NCI-H2081 treated with DMSO at 0.1 percent for 48 hours (cell line): ENCODE measurements at regions not wholly inside any gene's neighbourhood (a gene's known extent, or its start where the extent isn't known, plus 50 kb on each side); places are given as distances from the start of the nearest gene placed in this dataset.

Source experiments
- DNase-seq: peaks from one replicate; lab custom pipeline; 2025; lab: John Stamatoyannopoulos, UW

- DNase-seq = no peak
These were observed 244.3 kb upstream of the TSHZ2 start for GRCh38 chr20:52727740-52728456.

GRCh38 chr20:52724541-52724940, 247.6 kb upstream of the TSHZ2 start:
- DNase-seq = no peak

GRCh38 chr20:52722926-52723688, 249.1 kb upstream of the TSHZ2 start:
- no peak for DNase-seq

DNA sequence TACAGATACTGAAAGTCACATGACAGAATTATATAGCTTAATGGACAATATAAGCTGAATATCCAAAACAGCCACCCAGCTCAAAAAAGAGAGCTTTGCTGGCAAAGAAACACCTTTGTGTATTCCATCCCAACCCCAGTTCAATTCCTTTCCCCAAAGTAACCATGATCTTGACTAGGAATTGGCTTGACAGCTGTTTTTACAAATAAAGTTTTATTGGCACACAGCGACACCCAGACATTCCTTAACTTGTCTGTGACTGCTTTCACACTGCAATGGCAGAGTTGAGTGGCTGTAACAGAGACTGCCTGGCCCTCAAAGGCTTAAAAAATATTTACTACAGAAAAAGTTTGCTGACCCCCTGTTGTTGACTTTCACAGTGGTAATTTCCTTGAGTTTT, 264.0 kb upstream of the TSHZ2 start:
- no peak for DNase-seq

DNA sequence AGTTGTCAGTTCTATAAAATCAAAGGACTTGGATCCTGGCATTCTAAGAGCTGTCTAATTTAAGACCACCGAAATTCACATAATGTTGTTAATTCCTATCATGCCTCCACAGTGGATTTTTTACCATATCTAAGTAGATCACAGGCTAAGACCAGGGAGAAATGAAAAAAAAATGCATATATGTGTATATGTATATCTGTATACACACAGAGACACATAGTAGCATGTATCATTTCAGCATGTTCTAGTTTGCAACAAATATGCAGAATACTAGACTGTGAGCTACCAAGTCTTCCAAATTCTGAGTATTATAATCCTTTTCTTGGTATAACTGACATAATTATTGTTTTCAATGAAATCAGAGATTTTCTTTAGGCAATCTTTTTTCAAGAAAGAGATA, 267.6 kb upstream of the TSHZ2 start:
- no peak for DNase-seq

- DNase-seq = no peak
These were observed 283.8 kb upstream of the TSHZ2 start for GRCh38 chr20:52688345-52688744.

- no peak for DNase-seq
These were observed 287.3 kb upstream of the TSHZ2 start for GRCh38 chr20:52684905-52685304.

- no peak for DNase-seq
These were observed 288.0 kb upstream of the TSHZ2 start for GRCh38 chr20:52684176-52684575.

- DNase-seq = no peak
These were observed 288.4 kb upstream of the TSHZ2 start for GRCh38 chr20:52683761-52684160.

DNA sequence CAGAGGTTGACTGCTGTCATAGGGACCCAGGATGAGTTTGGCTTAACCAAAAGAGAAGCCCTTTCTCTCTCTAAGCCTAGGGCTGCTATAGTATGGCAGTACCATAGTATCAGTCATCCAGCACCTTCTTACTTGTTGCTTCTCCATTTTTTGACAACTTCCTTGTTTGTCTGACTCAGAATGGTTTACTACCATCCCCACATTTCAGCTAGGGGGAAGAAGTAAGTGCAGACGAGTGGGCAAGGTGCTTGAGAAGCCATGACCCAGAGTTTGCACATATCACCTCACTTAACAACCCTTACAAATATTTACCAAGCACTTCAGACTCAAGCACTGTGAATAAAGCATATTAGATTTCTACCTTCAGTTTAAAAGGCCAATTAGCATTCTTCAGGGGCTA, 289.9 kb upstream of the TSHZ2 start:
- no peak for DNase-seq

- DNase-seq = no peak
These were observed 290.9 kb upstream of the TSHZ2 start for GRCh38 chr20:52681288-52681687.

DNA sequence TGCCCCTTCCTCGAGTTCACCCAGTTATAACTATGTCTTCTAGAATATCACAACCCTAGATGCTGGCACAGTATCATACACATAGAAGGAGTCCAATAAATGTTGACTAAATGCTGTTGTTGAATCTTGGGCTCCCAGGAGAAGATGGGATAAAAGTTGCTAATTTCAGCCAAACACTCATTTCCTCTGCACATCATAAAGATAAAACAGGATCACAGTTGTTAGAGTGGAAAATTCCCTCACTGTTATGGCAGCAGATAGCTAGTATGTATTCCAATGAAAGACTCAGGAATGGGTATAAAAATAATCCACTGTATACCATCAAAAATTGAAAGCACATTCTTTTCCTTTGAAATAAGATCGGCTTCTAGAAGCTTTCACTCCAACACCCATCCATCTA, 294.9 kb upstream of the TSHZ2 start:
- DNase-seq = no peak

DNA sequence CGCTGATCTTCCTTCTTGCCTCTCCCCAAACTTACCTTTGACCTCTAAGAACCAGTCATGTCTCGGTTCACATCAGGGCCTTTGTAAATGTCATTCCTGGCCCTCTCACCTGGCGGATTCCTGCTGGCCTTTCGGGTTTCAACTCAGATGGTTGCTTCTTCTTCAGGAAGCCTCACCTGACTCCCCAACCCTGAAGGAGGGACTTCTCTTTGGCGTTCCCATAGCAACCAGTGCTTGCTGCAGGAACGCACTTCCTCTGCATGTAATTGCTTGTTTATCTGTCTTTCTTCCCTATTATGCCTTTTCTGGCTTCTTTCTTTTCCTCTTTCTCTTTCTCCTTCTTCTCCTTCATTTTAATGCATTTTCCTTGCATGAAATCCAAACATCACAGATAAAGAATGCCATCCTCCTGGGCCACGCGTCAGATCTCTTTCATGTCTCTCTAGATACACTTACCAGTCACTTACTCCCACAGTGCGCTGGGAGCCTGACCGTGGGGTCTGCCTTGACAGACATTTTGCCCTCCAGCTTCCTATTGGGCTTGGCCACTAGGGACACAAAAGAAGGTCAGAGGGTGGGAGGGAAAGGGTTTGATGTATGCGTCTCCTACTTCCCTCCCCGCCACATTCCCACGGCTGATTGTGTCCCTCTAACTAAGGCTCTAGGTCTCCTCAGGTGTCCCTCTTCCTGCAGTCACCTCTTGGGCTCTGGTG, 295.7 kb upstream of the TSHZ2 start:
- DNase-seq = no peak

DNA sequence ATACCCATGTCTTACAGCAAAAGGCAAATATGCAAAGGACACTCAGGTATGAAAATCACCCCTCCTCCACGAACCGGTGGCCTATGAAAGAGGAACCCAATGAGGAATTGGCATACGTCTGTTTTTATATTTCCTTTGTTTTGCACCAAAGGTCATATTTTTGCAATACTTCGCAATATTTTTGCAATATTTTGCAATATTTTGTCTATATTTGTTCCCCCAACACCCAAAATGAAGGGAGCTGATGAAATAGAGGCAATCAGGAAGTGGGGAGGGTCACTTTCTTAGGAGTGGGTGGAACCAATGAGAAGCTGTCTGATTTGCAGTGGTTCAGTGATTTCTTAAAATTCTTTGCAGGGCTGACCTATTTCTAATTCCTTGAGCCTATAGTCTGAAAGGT, 296.8 kb upstream of the TSHZ2 start:
- no peak for DNase-seq

DNA sequence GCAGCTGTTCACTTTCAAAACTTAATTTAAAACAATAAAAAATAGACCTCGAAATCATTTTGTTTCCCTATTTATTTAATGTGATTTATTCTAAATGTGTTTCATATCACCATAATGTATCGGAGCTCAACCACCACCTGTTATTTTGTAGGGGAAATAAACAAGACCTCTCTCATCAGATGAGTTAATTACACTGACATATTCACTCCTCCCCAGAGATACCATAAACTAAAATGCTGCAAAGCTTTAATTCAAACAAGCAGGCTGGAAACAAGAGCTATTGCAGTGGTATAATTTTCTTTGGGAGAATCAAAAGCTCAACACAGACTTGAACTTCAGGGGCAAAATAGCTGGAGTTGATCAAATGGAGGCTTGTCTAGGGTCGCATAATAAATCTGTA, 303.5 kb upstream of the TSHZ2 start:
- DNase-seq = no peak

- DNase-seq = no peak
These were observed 304.8 kb upstream of the TSHZ2 start for GRCh38 chr20:52667358-52667757.

- DNase-seq = no peak
These were observed 306.7 kb upstream of the TSHZ2 start for GRCh38 chr20:52665441-52665840.

GRCh38 chr20:52655395-52655794, 316.8 kb upstream of the TSHZ2 start:
- DNase-seq = no peak

GRCh38 chr20:52654567-52654966, 317.6 kb upstream of the TSHZ2 start:
- DNase-seq = no peak

GRCh38 chr20:52652271-52652670, 319.9 kb upstream of the TSHZ2 start:
- DNase-seq = no peak

DNA sequence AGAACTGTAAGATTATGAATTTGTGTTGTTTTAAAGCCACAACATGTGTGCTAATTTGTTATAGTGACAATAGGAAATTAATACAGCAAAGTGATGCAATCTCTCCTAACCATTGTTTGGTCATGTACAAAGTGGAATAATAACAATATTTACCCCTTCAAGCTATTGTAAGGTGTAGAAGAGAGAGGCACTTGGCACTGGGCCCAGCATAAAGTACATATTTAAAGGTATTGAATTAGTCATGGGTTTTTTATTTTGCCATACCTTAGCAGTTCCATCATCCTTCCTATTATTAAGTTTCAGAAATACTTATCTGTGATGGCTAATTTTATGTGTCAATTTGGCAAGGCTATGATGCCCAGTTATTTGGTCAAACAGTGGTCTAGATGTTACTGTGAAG, 322.4 kb upstream of the TSHZ2 start:
- no peak for DNase-seq

DNA sequence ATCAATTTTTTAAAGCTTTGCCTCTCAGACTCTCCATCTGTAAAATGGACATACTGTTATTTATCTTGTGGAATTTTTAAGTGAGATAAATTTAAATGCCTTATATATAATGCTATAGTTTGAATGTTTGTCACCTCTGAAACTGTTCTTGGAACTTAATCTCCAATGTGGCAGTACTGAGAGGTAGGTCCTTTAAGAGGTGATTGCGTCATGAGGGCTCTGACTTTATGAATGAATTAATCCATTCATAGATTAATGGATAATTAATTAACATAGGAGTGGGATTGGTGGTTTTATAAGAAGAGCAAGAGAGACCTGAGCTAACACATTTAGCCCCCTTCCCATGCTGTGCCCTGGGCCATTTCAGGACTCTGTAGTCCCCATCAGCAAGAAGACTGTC, 326.3 kb upstream of the TSHZ2 start:
- no peak for DNase-seq

DNA sequence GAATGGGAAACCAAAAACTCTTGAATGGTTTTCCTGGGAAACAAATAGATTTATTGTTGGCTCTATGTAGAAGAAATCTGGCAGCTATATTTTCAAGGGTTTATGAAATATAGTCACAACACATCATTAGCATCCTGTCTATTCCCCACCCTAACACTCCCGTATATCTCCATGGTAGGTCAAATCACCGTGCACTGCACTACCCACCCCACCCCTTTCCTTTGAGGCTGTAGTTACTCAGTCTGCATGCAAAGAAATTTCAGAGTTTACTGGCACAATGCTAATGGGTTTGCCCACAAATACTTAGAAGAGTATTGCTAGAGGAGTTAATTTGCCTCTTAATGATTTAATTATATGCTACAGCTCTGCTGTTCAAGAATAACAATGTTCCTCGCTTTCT, 329.1 kb upstream of the TSHZ2 start:
- DNase-seq = no peak
